ENCODE measurements at regions not wholly inside any gene's neighbourhood (a gene's known extent, or its start where the extent isn't known, plus 50 kb on each side); places are given as distances from the start of the nearest gene placed in this dataset.

DNA sequence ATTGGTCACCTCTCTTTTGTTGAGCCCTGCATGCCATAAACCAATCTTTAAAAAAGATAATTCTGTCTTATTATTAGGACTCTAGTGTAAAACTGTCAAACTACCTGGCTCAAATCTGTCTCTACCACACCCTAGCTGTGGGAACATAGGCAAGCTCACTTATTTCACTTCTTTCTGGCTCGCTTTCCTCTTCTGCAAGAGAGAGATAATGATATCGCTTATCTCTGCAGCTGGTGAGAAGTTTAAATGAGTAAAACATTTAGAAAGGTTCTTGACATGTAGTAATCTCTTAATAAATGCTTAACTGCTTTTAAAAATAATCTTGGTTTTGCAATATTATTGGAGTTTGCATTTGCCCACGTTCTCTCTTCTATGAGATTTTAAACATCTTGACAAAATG, 1109.2 kb downstream of the RAPGEF2 start:
- TF ChIP-seq CTCF (IDR thresholded peaks at IDR 0.05; ENCODE audit: low read length), result no peak
- TF ChIP-seq EZH2phosphoT487 (IDR thresholded peaks at IDR 0.05; ENCODE audit: low read length), result no peak

Measured in MM.1S (cell line).